ENCODE measurements at regions not wholly inside any gene's neighbourhood (a gene's known extent, or its start where the extent isn't known, plus 50 kb on each side); places are given as distances from the start of the nearest gene placed in this dataset.

GRCh38 chr10:4648999-4649398 is 177.0 kb upstream of the AKR1E2 start:
- no peak for TF ChIP-seq CTCF (IDR thresholded peaks at IDR 0.05; ENCODE audit: low read depth, low read length, poor library complexity, severe bottlenecking)
- TF ChIP-seq EZH2phosphoT487 (IDR thresholded peaks at IDR 0.05; ENCODE audit: borderline replicate concordance, low read length) = no peak
